HG03378 (cell line): ENCODE measurements at regions not wholly inside any gene's neighbourhood (a gene's known extent, or its start where the extent isn't known, plus 50 kb on each side); places are given as distances from the start of the nearest gene placed in this dataset.

Source experiments
- ATAC-seq: cut with Tn5 transposase; IDR thresholded peaks from one replicate; pipeline ENCODE4 v1.9.1; 2021; ENCODE audit warnings: mild to moderate bottlenecking, moderate library complexity; ENCODE audit not compliant: unreplicated experiment

GRCh38 chr11:109853156-109853776, 239.9 kb upstream of the ZC3H12C start:
- ATAC-seq = peak; percentile 92

GRCh38 chr11:109854731-109855130, 238.5 kb upstream of the ZC3H12C start:
- no peak for ATAC-seq

GRCh38 chr11:109856928-109857327, 236.3 kb upstream of the ZC3H12C start:
- no peak for ATAC-seq

GRCh38 chr11:109857637-109858036, 235.6 kb upstream of the ZC3H12C start:
- no peak for ATAC-seq

- no peak for ATAC-seq
Observed at GRCh38 chr11:109858152-109858551, 235.0 kb upstream of the ZC3H12C start.

GRCh38 chr11:109859045-109859724, 234.0 kb upstream of the ZC3H12C start:
- no peak for ATAC-seq

GRCh38 chr11:109862835-109863234, 230.4 kb upstream of the ZC3H12C start:
- no peak for ATAC-seq

- ATAC-seq = peak; percentile 97
Observed at GRCh38 chr11:109864151-109864661, 229.0 kb upstream of the ZC3H12C start.

GRCh38 chr11:109864834-109865547, 228.2 kb upstream of the ZC3H12C start:
- peak; percentile 40 for ATAC-seq

GRCh38 chr11:109865548-109866186, 227.5 kb upstream of the ZC3H12C start:
- ATAC-seq = no peak

- ATAC-seq = no peak
Observed at GRCh38 chr11:109867784-109868183, 225.4 kb upstream of the ZC3H12C start.

GRCh38 chr11:109869536-109869935, 223.7 kb upstream of the ZC3H12C start:
- no peak for ATAC-seq

GRCh38 chr11:109870297-109870696, 222.9 kb upstream of the ZC3H12C start:
- ATAC-seq = no peak

GRCh38 chr11:109877043-109877442, 216.1 kb upstream of the ZC3H12C start:
- ATAC-seq = no peak

- ATAC-seq = no peak
Observed at GRCh38 chr11:109884501-109884900, 208.7 kb upstream of the ZC3H12C start.

GRCh38 chr11:109885006-109885405, 208.2 kb upstream of the ZC3H12C start:
- no peak for ATAC-seq

- no peak for ATAC-seq
Observed at GRCh38 chr11:109892321-109892794, 200.8 kb upstream of the ZC3H12C start.

GRCh38 chr11:109894242-109894641, 198.9 kb upstream of the ZC3H12C start:
- no peak for ATAC-seq

GRCh38 chr11:109898592-109898991, 194.6 kb upstream of the ZC3H12C start:
- no peak for ATAC-seq

GRCh38 chr11:109902764-109903433, 190.3 kb upstream of the ZC3H12C start:
- no peak for ATAC-seq

- peak; percentile 67 for ATAC-seq
Observed at GRCh38 chr11:109911488-109911887, 181.7 kb upstream of the ZC3H12C start.
